HEK293T (cell line): ENCODE measurements at regions not wholly inside any gene's neighbourhood (a gene's known extent, or its start where the extent isn't known, plus 50 kb on each side); places are given as distances from the start of the nearest gene placed in this dataset.

ENCODE experiments used
- ARNT ChIP-seq: fragments of 450-650 bp; IDR thresholded peaks from 2 replicates; pipeline ENCODE4 v1.6.1; 2017; ENCODE audit warnings: mild to moderate bottlenecking
- BHLHE40 ChIP-seq: fragments of 450-650 bp; IDR thresholded peaks from 2 replicates; pipeline ENCODE4 v1.6.1; 2016; ENCODE audit warnings: mild to moderate bottlenecking, moderate library complexity, borderline replicate concordance
- ELF4 ChIP-seq: fragments of 450-650 bp; IDR thresholded peaks from 2 replicates; pipeline ENCODE4 v1.6.1; 2017; ENCODE audit warnings: antibody characterized with exemption
- FOXK2 ChIP-seq: fragments of 450-650 bp; IDR thresholded peaks from 2 replicates; pipeline ENCODE4 v1.6.1; 2016; ENCODE audit warnings: mild to moderate bottlenecking
- FOXM1 ChIP-seq: fragments of 450-650 bp; IDR thresholded peaks from 2 replicates; pipeline ENCODE4 v1.6.1; 2017; ENCODE audit warnings: mild to moderate bottlenecking, borderline replicate concordance
- HDGF ChIP-seq: fragments of 450-650 bp; IDR thresholded peaks from 2 replicates; pipeline ENCODE4 v1.6.1; 2017; ENCODE audit warnings: antibody characterized with exemption, borderline replicate concordance
- NFRKB ChIP-seq: fragments of 450-650 bp; IDR thresholded peaks from 2 replicates; pipeline ENCODE4 v1.6.1; 2016; ENCODE audit warnings: mild to moderate bottlenecking, moderate library complexity
- SP1 ChIP-seq: fragments of 450-650 bp; IDR thresholded peaks from 2 replicates; pipeline ENCODE4 v1.6.1; 2017
- SUZ12 ChIP-seq: fragments of 450-650 bp; IDR thresholded peaks from 2 replicates; pipeline ENCODE4 v1.6.1; 2016; ENCODE audit warnings: mild to moderate bottlenecking
- TARDBP ChIP-seq: fragments of 450-650 bp; IDR thresholded peaks from 2 replicates; pipeline ENCODE4 v1.6.1; 2016
- ZNF384 ChIP-seq: fragments of 450-650 bp; IDR thresholded peaks from 2 replicates; pipeline ENCODE4 v1.6.1; 2016

DNA sequence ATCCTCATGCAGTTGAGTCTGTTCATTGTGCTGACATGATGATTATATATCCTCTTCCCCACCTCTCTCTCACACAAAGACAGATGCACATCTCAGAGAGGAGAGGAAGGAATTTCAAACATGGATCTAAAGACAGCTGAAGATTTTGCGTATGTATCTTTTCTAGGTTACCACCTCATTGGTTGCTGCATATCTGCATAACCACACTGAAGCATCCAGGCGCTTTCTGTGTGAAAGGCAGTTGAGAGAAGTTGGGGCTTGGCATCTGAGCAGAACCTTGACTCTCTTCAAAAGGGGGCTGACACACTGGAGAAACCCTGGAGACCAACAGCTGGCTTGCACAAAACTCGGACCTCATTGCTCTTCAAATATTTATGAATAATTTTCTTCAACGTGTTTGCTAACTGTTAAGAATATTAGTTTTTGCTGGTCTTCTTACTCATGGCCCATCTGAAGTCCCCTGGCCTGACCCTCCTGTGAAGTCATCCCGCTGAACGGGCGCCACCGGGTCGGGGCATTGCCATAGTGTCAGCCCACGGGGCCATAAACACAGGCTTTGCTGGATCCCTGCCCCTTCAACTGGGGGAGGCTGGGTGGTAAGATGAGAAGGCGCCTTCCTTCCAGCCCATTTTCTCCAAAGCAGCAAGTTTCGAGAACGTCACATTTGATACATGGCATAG is 593.2 kb upstream of the CLINT1 start:
- TF ChIP-seq BHLHE40 (no peak), ELF4 (no peak), ZNF384 (no peak), HDGF (no peak), NFRKB (no peak), FOXM1 (no peak), SP1 (no peak), TARDBP (no peak), SUZ12 (no peak), FOXK2 (no peak), ARNT (no peak)
